ENCODE measurements at regions not wholly inside any gene's neighbourhood (a gene's known extent, or its start where the extent isn't known, plus 50 kb on each side); places are given as distances from the start of the nearest gene placed in this dataset.

- Histone ChIP-seq H3K27ac (ENCODE audit: low read length) (no peak overlapping the region), H3K79me2 (ENCODE audit: low read length) (no peaks in the 10 kb centered on the region), H2AFZ (ENCODE audit: low read length) (no peak overlapping the region), H3K36me3 (ENCODE audit: low read depth, low read length) (no peaks in the 10 kb centered on the region), H3K4me2 (ENCODE audit: low read length) (no peak overlapping the region), H3K9me2 (replicated peaks; ENCODE audit: low read length) (no peaks in the 10 kb centered on the region), H3K27me3 (ENCODE audit: low read length) (peaks cover 16% of the 10 kb centered on the region; the same call in 1 of the 2 replicates), H3K9me3 (ENCODE audit: low read length) (no peaks in the 10 kb centered on the region), H3K4me3 (ENCODE audit: low read length) (no peak overlapping the region), H3F3A (ENCODE audit: low read length, unreplicated experiment) (no peaks in the 10 kb centered on the region), H3K4me1 (ENCODE audit: insufficient read depth, low read length) (no peaks in the 10 kb centered on the region), H3K9ac (ENCODE audit: low read length) (no peak overlapping the region), H4K20me1 (ENCODE audit: low read length) (no peaks in the 10 kb centered on the region)
- POLR2A ChIA-PET (ENCODE audit: unreplicated experiment), result no interaction called here
- BruUV-seq (replicated peaks), result no TSS peak
- intact Hi-C loops (cut with micrococcal nuclease), result loop anchor here (5.0 kb wide), 1 partner anchor 367 kb away; no protein-coding TSS in a partner anchor
- peak; percentile 22 for DNase-seq
- TF ChIP-seq EZH2phosphoT487 (IDR thresholded peaks at IDR 0.05; ENCODE audit: borderline replicate concordance, low read length), result no peak
- no peak for TF ChIP-seq EZH2 (IDR thresholded peaks at IDR 0.05; ENCODE audit: low read length, unreplicated experiment)
- TF ChIP-seq CTCF (conservative IDR thresholded peaks at IDR 0.05; ENCODE audit: low read depth, low read length), result peak; percentile 54; the same call in 1 of the 2 replicates
- no peak for ATAC-seq
- CTCF ChIA-PET, result no interaction called here
These were observed 59.6 kb upstream of the ADAMTS19 start for GRCh38 chr5:129400395-129400983.

GRCh38 chr5:129405222-129405621 is 54.9 kb upstream of the ADAMTS19 start:
- no peaks in the 10 kb centered on the region for H3K9me3 ChIP-seq (ENCODE audit: low read length)
- no peaks in the 10 kb centered on the region for H3K79me2 ChIP-seq (ENCODE audit: low read length)
- H3K4me1 ChIP-seq (ENCODE audit: insufficient read depth, low read length), result no peaks in the 10 kb centered on the region
- ATAC-seq, result no peak
- DNase-seq, result no peak
- TF ChIP-seq EZH2 (IDR thresholded peaks at IDR 0.05; ENCODE audit: low read length, unreplicated experiment), result no peak
- TF ChIP-seq CTCF (conservative IDR thresholded peaks at IDR 0.05; ENCODE audit: low read depth, low read length), result no peak
- no peak for TF ChIP-seq EZH2phosphoT487 (IDR thresholded peaks at IDR 0.05; ENCODE audit: borderline replicate concordance, low read length)
- H4K20me1 ChIP-seq (ENCODE audit: low read length), result no peaks in the 10 kb centered on the region
- no peak overlapping the region for H3K4me2 ChIP-seq (ENCODE audit: low read length)
- H3K9me2 ChIP-seq (replicated peaks; ENCODE audit: low read length), result no peaks in the 10 kb centered on the region
- intact Hi-C loops (cut with micrococcal nuclease), result no loop called here
- CTCF ChIA-PET, result no interaction called here
- POLR2A ChIA-PET (ENCODE audit: unreplicated experiment), result no interaction called here
- no peak overlapping the region for H2AFZ ChIP-seq (ENCODE audit: low read length)
- H3K4me3 ChIP-seq (ENCODE audit: low read length), result no peak overlapping the region
- no peak overlapping the region for H3K9ac ChIP-seq (ENCODE audit: low read length)
- no peak overlapping the region for H3K27ac ChIP-seq (ENCODE audit: low read length)
- no TSS peak for BruUV-seq (replicated peaks)
- H3F3A ChIP-seq (ENCODE audit: low read length, unreplicated experiment), result no peaks in the 10 kb centered on the region
- H3K36me3 ChIP-seq (ENCODE audit: low read depth, low read length), result no peaks in the 10 kb centered on the region
- peaks cover 11% of the 10 kb centered on the region; the same call in 1 of the 2 replicates for H3K27me3 ChIP-seq (ENCODE audit: low read length)

GRCh38 chr5:129406440-129406839 is 53.7 kb upstream of the ADAMTS19 start:
- Histone ChIP-seq H3K36me3 (ENCODE audit: low read depth, low read length) (no peaks in the 10 kb centered on the region), H3K79me2 (ENCODE audit: low read length) (no peaks in the 10 kb centered on the region), H3K9me2 (replicated peaks; ENCODE audit: low read length) (no peaks in the 10 kb centered on the region), H3K4me2 (ENCODE audit: low read length) (no peak overlapping the region), H4K20me1 (ENCODE audit: low read length) (no peaks in the 10 kb centered on the region), H3K4me1 (ENCODE audit: insufficient read depth, low read length) (no peaks in the 10 kb centered on the region), H3F3A (ENCODE audit: low read length, unreplicated experiment) (no peaks in the 10 kb centered on the region), H3K9ac (ENCODE audit: low read length) (no peak overlapping the region), H3K27me3 (ENCODE audit: low read length) (peaks cover 18% of the 10 kb centered on the region; the same call in 1 of the 2 replicates), H3K27ac (ENCODE audit: low read length) (no peak overlapping the region), H2AFZ (ENCODE audit: low read length) (no peak overlapping the region), H3K4me3 (ENCODE audit: low read length) (no peak overlapping the region), H3K9me3 (ENCODE audit: low read length) (no peaks in the 10 kb centered on the region)
- no peak for DNase-seq
- no peak for TF ChIP-seq CTCF (conservative IDR thresholded peaks at IDR 0.05; ENCODE audit: low read depth, low read length)
- no peak for TF ChIP-seq EZH2phosphoT487 (IDR thresholded peaks at IDR 0.05; ENCODE audit: borderline replicate concordance, low read length)
- TF ChIP-seq EZH2 (IDR thresholded peaks at IDR 0.05; ENCODE audit: low read length, unreplicated experiment), result no peak
- POLR2A ChIA-PET (ENCODE audit: unreplicated experiment), result no interaction called here
- no peak for ATAC-seq
- intact Hi-C loops (cut with micrococcal nuclease), result no loop called here
- BruUV-seq (replicated peaks), result no TSS peak
- CTCF ChIA-PET, result no interaction called here
